HUES64 (cell line): ENCODE measurements at regions not wholly inside any gene's neighbourhood (a gene's known extent, or its start where the extent isn't known, plus 50 kb on each side); places are given as distances from the start of the nearest gene placed in this dataset.
"Not testable (repeated sequence)": the region's sequence is repeated elsewhere in the genome, so short reads cannot be mapped to it uniquely, and the experiment has no call there.

Experiments used
- H3K27ac ChIP-seq: 2 replicates; pipeline ENCODE4 v1.7.0; 2013; ENCODE audit warnings: low read depth, low read length, inconsistent platforms
- H3K27me3 ChIP-seq: 2 replicates; pipeline ENCODE4 v1.6.1; 2013; ENCODE audit warnings: mild to moderate bottlenecking, low read length; ENCODE audit not compliant: insufficient read depth
- H3K36me3 ChIP-seq: 2 replicates; pipeline ENCODE4 v1.6.1; 2013; ENCODE audit warnings: mild to moderate bottlenecking, low read length; ENCODE audit not compliant: insufficient read depth
- H3K4me1 ChIP-seq: 2 replicates; pipeline ENCODE4 v1.6.1; 2013; ENCODE audit warnings: mild to moderate bottlenecking, low read length, moderate library complexity; ENCODE audit not compliant: insufficient read depth
- H3K4me3 ChIP-seq: 2 replicates; pipeline ENCODE4 v1.5.1; 2013; ENCODE audit warnings: mild to moderate bottlenecking, low read length, moderate library complexity
- H3K9ac ChIP-seq: 2 replicates; pipeline ENCODE4 v1.6.1; 2013; ENCODE audit warnings: mild to moderate bottlenecking, low read depth, low read length
- H3K9me3 ChIP-seq: 2 replicates; pipeline ENCODE4 v1.6.1; 2013; ENCODE audit warnings: low read depth, low read length; ENCODE audit not compliant: insufficient read depth
- WGBS: fragments of 150-250, 120-280 bp; methylation state at CpG from one replicate; pipeline ENCODE4 v1.1.7; 2013; ENCODE audit warnings: missing lambda C conversion rate; 5-methylcytosine and 5-hydroxymethylcytosine counted together

GRCh38 chrX:150269605-150270254 lies 93.4 kb upstream of the MAMLD1 start:
- Histone ChIP-seq H3K4me1 (no peaks in the 10 kb centered on the region), H3K9me3 (no peaks in the 10 kb centered on the region), H3K4me3 (no peak overlapping the region), H3K9ac (no peak overlapping the region), H3K27ac (no peak overlapping the region), H3K27me3 (no peaks in the 10 kb centered on the region), H3K36me3 (no peaks in the 10 kb centered on the region)
- WGBS: 92% methylated on average over 10 of the region's 10 CpGs

- H3K27ac ChIP-seq: no peak overlapping the region
- H3K36me3 ChIP-seq: no peaks in the 10 kb centered on the region
- no peak overlapping the region for H3K9ac ChIP-seq
- 99% methylated on average over 3 of the region's 3 CpGs for WGBS
- no peaks in the 10 kb centered on the region for H3K27me3 ChIP-seq
- no peak overlapping the region for H3K4me3 ChIP-seq
- H3K4me1 ChIP-seq: no peaks in the 10 kb centered on the region
- H3K9me3 ChIP-seq: no peaks in the 10 kb centered on the region
Observed at GRCh38 chrX:150270622-150271021, 92.5 kb upstream of the MAMLD1 start.

- not testable (repeated sequence) for H3K4me1 ChIP-seq, H3K4me3 ChIP-seq, H3K36me3 ChIP-seq, H3K27me3 ChIP-seq, H3K9ac ChIP-seq, H3K27ac ChIP-seq, H3K9me3 ChIP-seq
- 91% methylated on average over 3 of the region's 4 CpGs for WGBS
Observed at GRCh38 chrX:150273575-150274294, 89.4 kb upstream of the MAMLD1 start.

- H3K36me3 ChIP-seq: no peaks in the 10 kb centered on the region
- no peaks in the 10 kb centered on the region for H3K27me3 ChIP-seq
- no peak overlapping the region for H3K9ac ChIP-seq
- H3K4me3 ChIP-seq: no peak overlapping the region
- H3K4me1 ChIP-seq: no peaks in the 10 kb centered on the region
- 91% methylated on average over 2 of the region's 2 CpGs for WGBS
- H3K9me3 ChIP-seq: no peaks in the 10 kb centered on the region
- no peak overlapping the region for H3K27ac ChIP-seq
Observed at GRCh38 chrX:150282953-150283352, 80.2 kb upstream of the MAMLD1 start.

- no peaks in the 10 kb centered on the region for H3K27me3 ChIP-seq
- no peak overlapping the region for H3K27ac ChIP-seq
- H3K9me3 ChIP-seq: no peaks in the 10 kb centered on the region
- WGBS: 89% methylated on average over 5 of the region's 5 CpGs
- no peak overlapping the region for H3K4me3 ChIP-seq
- H3K9ac ChIP-seq: no peak overlapping the region
- no peaks in the 10 kb centered on the region for H3K4me1 ChIP-seq
- H3K36me3 ChIP-seq: no peaks in the 10 kb centered on the region
Observed at GRCh38 chrX:150291014-150291413, 72.1 kb upstream of the MAMLD1 start.

- no peaks in the 10 kb centered on the region for H3K27me3 ChIP-seq
- H3K27ac ChIP-seq: no peak overlapping the region
- WGBS: 68% methylated on average over 5 of the region's 5 CpGs
- H3K4me3 ChIP-seq: no peak overlapping the region
- H3K9ac ChIP-seq: no peak overlapping the region
- H3K9me3 ChIP-seq: no peaks in the 10 kb centered on the region
- no peaks in the 10 kb centered on the region for H3K36me3 ChIP-seq
- H3K4me1 ChIP-seq: no peaks in the 10 kb centered on the region
Observed at GRCh38 chrX:150293311-150294013, 69.7 kb upstream of the MAMLD1 start.

- no peak overlapping the region for H3K9ac ChIP-seq
- no peak overlapping the region for H3K4me3 ChIP-seq
- no peaks in the 10 kb centered on the region for H3K27me3 ChIP-seq
- H3K4me1 ChIP-seq: no peaks in the 10 kb centered on the region
- H3K9me3 ChIP-seq: no peaks in the 10 kb centered on the region
- no peaks in the 10 kb centered on the region for H3K36me3 ChIP-seq
- 97% methylated on average over 3 of the region's 4 CpGs for WGBS
- H3K27ac ChIP-seq: no peak overlapping the region
Observed at GRCh38 chrX:150298841-150299551, 64.1 kb upstream of the MAMLD1 start.

GRCh38 chrX:150299579-150299978 lies 63.5 kb upstream of the MAMLD1 start:
- Histone ChIP-seq H3K9me3 (no peaks in the 10 kb centered on the region), H3K4me3 (no peak overlapping the region), H3K27ac (no peak overlapping the region), H3K36me3 (no peaks in the 10 kb centered on the region), H3K4me1 (no peaks in the 10 kb centered on the region), H3K27me3 (no peaks in the 10 kb centered on the region), H3K9ac (no peak overlapping the region)

- no peaks in the 10 kb centered on the region for H3K4me1 ChIP-seq
- H3K36me3 ChIP-seq: no peaks in the 10 kb centered on the region
- H3K27ac ChIP-seq: no peak overlapping the region
- H3K9me3 ChIP-seq: no peaks in the 10 kb centered on the region
- no peak overlapping the region for H3K4me3 ChIP-seq
- 88% methylated on average over 4 of the region's 4 CpGs for WGBS
- H3K27me3 ChIP-seq: no peaks in the 10 kb centered on the region
- H3K9ac ChIP-seq: no peak overlapping the region
Observed at GRCh38 chrX:150303386-150304097, 59.6 kb upstream of the MAMLD1 start.

GRCh38 chrX:150306002-150306401 lies 57.1 kb upstream of the MAMLD1 start:
- no peak overlapping the region for H3K4me3 ChIP-seq
- H3K36me3 ChIP-seq: no peaks in the 10 kb centered on the region
- WGBS: 95% methylated on average over 6 of the region's 6 CpGs
- H3K9ac ChIP-seq: no peak overlapping the region
- no peaks in the 10 kb centered on the region for H3K27me3 ChIP-seq
- H3K4me1 ChIP-seq: no peaks in the 10 kb centered on the region
- H3K27ac ChIP-seq: no peak overlapping the region
- no peaks in the 10 kb centered on the region for H3K9me3 ChIP-seq
